NCI-H69 (cell line): ENCODE measurements at regions not wholly inside any gene's neighbourhood (a gene's known extent, or its start where the extent isn't known, plus 50 kb on each side); places are given as distances from the start of the nearest gene placed in this dataset.
"Not testable (repeated sequence)": the region's sequence is repeated elsewhere in the genome, so short reads cannot be mapped to it uniquely, and the experiment has no call there.

Experiments
- DNase-seq: peaks from one replicate; lab custom pipeline; 2025; lab: John Stamatoyannopoulos, UW

DNA sequence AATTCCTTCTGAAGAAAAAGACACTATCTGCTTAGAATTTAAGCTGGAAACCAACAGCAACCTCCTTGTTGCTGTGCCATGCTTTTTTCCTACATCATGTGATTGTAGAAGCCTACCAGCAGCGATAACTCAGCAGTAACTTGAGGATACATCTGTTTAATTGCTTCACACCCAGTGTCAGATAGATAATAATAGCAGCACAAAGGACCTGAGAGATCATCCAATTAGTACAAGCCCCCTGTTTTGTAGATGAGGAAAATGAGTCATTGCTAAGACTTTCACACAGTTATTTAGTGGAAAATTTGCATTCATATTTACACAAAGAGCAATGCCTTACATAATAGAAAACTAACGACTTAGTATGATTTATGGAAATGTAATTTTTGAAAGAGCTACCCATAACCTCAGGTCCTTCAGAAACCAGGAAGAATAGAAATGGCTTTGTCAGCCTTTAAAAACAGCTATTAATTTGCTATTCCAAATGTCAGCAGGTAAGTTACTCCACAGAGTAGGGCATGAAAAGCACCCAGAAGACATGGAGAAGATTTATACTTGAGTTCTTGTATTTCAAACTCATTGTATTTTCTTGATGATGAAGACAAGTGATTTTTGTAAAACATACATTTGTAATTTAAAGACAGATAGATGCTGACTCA is 93.7 kb upstream of the SGCG start:
- no peak for DNase-seq

DNA sequence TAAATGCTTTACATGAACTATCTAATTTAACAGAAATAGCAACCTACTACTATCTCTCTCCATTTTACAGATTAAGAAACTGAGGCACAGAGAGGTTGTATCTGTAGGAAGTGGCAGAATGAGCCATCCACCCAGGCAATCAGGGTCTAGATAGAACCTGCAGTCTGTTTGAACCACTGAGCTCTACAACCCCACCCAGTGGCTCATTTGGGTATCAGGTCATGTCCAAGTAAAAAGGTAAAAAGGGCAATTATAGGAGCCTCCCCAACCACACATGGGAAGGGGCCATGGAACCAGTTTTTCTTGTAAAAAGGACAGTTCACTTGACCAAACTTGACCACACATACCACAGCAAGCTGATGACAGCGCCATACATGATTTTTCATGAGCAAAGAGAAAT is 92.9 kb upstream of the SGCG start:
- DNase-seq, result peak; percentile 13

DNA sequence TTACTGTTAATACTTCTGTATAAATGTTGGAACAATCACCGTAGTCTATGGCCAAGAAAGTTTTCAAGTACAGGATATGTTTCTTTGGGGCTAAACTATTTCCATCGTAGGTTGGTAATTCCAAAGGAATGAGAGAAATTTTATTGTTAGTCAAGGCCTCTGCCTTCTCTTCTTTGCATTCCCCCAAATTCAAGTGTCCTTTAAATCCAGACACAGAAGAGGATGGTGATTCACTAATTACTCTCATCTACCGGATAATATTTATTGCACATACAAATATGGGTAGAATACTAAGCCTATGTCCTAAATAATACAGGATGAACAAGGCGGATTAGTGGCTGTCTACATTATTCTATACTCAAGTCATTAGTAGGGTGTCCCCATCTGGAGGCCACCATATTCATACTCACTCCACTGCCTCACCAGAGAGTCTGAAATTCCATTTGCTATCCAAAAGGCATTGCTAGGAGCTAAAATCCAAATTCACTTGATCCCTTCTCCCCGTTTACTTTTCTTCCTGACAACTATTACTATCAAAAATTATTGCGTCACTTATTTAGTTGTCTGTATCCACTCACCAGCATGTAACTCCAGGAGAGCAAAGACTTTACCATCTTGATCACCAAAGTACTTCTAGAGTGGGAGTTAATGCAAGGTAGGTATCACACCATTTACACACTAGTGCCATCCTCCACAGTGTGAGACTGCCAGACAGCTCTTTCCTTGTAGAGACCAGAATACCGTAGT is 82.4 kb upstream of the SGCG start:
- DNase-seq, result no peak

GRCh38 chr13:23105051-23105450 is 75.7 kb upstream of the SGCG start:
- no peak for DNase-seq

DNA sequence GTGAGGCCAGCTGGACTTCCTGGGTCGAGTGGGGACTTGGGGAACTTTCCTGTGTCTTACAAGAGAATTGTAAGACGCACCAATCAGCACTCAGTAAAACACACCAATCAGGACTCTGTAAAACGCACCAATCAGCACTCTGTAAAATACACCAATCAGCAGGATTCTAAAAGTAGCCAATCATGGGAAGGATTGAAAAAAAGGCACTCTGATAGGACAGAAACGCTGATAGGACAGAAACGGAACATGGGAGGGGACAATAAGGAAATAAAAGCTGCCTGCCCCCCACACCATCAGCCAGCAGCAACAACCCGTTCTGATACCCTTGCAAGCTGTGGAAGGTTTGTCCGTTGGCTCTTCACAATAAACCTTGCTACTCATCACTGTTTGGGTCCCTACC is 73.1 kb upstream of the SGCG start:
- no peak for DNase-seq

DNA sequence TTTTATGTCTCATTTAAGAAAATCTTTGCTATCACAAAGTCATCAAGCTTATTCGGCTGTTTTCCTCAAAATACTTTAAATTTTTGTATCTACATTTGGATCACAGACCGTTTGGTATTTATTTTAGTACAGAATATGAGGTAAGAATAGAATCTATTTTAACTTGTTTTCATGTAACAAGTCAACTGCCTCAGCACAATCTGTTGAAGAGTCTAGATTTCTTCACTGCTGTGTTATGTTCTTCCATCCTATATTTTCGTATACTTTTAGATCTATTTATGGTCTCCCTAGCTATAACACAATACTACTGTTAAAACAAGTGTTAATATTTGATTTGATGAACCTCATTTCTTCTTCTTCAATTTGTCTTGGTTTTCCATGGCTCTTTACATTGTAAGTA is 61.6 kb upstream of the SGCG start:
- DNase-seq, result no peak

DNA sequence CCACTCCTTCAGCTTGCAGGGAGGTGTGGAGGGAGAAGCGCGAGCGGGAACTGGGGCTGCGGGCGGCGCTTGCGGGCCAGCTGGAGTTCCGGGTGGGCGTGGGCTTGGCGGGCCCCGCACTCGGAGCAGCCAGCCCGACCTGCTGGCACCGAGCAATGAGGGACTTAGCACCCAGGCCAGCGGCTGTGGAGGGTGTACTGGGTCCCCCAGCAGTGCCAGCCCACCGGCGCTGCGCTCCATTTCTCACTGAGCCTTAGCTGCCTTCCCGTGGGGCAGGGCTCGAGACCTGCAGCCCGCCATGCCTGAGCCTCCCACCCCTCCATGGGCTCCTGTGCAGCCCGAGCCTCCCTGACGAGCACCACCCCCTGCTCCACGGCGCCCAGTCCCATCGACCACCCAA is 53.2 kb upstream of the SGCG start:
- not testable (repeated sequence) for DNase-seq

GRCh38 chr13:23129331-23129730 is 51.4 kb upstream of the SGCG start:
- DNase-seq, result no peak
